Astrocyte of the hippocampus (primary cell): ENCODE measurements at regions not wholly inside any gene's neighbourhood (a gene's known extent, or its start where the extent isn't known, plus 50 kb on each side); places are given as distances from the start of the nearest gene placed in this dataset.
"Not testable (repeated sequence)": the region's sequence is repeated elsewhere in the genome, so short reads cannot be mapped to it uniquely, and the experiment has no call there.

Experiments used
- DNase-seq: peaks from one replicate; pipeline ENCODE4 v3.0.0; 2011; ENCODE audit warnings: low read depth, low spot score

- DNase-seq = peak; percentile 0
These were observed 61.9 kb downstream of the HSPA13 start for GRCh38 chr21:14321042-14321441.

GRCh38 chr21:14319805-14320204 lies 63.1 kb downstream of the HSPA13 start:
- DNase-seq = no peak

GRCh38 chr21:14318578-14318977 lies 64.4 kb downstream of the HSPA13 start:
- no peak for DNase-seq

- DNase-seq = no peak
These were observed 65.4 kb downstream of the HSPA13 start for GRCh38 chr21:14317507-14317906.

- no peak for DNase-seq
These were observed 69.6 kb downstream of the HSPA13 start for GRCh38 chr21:14313300-14313699.

GRCh38 chr21:14312871-14313270 lies 70.1 kb downstream of the HSPA13 start:
- no peak for DNase-seq

GRCh38 chr21:14308234-14308633 lies 74.7 kb downstream of the HSPA13 start:
- DNase-seq = no peak

- no peak for DNase-seq
These were observed 76.6 kb downstream of the HSPA13 start for GRCh38 chr21:14306126-14306907.

GRCh38 chr21:14303731-14304488 lies 79.0 kb downstream of the HSPA13 start:
- no peak for DNase-seq

GRCh38 chr21:14300074-14300473 lies 82.9 kb downstream of the HSPA13 start:
- DNase-seq = no peak

- DNase-seq = no peak
These were observed 74.6 kb downstream of the RBM11 start for GRCh38 chr21:14290576-14290975.

- DNase-seq = no peak
These were observed 73.0 kb downstream of the RBM11 start for GRCh38 chr21:14288922-14289321.

GRCh38 chr21:14285147-14285761 lies 69.3 kb downstream of the RBM11 start:
- no peak for DNase-seq

- DNase-seq = no peak
These were observed 68.5 kb downstream of the RBM11 start for GRCh38 chr21:14284481-14284880.

GRCh38 chr21:14281188-14281900 lies 65.4 kb downstream of the RBM11 start:
- DNase-seq = not testable (repeated sequence)
